ENCODE measurements at regions not wholly inside any gene's neighbourhood (a gene's known extent, or its start where the extent isn't known, plus 50 kb on each side); places are given as distances from the start of the nearest gene placed in this dataset.

DNA sequence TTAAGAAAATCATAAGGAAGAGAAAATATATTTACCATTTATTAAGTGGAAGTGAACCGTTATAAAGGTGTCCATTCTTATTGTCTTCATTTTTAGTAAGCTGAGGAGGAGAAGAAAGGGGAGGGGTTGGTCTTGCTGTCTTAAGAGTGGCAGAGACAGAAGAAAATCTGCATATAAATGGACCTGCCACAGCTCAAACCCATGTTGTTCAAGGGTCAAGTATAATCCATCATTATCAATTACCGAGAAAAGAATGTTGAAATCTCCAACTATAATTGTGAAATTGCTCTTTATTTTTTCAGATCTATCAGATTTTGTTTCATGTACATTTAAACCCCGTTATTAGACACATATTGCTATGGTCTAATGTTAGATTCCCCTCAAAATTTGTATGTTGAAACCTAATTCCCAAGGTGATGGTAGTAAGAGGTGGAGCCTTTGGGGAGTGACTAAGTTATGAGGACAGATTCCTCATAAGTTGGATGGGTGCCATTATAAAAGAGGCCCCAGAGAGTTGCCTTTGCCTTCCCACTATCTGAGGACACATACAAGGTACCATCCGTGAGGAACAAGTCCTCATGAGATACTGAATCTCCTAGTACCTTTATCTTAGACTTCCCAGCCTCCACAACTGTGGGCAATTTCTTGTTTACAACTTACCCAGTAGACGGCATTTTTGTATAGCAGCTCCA lies 58.5 kb upstream of the SMAD1 start:
- no peak for TF ChIP-seq EZH2 (IDR thresholded peaks at IDR 0.05; ENCODE audit: insufficient read depth, poor library complexity, severe bottlenecking)
- TF ChIP-seq EZH2phosphoT487 (IDR thresholded peaks at IDR 0.05; ENCODE audit: insufficient read depth, low read depth): no peak

Data from GM23248 (cell line).